HL-60 (cell line): ENCODE measurements at regions not wholly inside any gene's neighbourhood (a gene's known extent, or its start where the extent isn't known, plus 50 kb on each side); places are given as distances from the start of the nearest gene placed in this dataset.

ENCODE experiments used
- DNase-seq, 2 experiments: peaks; one replicate each; pipeline ENCODE4 v3.0.0-alpha.2; 2010 to 2020; ENCODE audit warnings: low read depth in 1 of 2, low spot score in 1 of 2
- H3K27ac ChIP-seq: fragments of 250-450 bp; sonication (Bioruptor Pico); replicated peaks from 2 replicates; pipeline ENCODE4 v1.5.1; 2020; ENCODE audit warnings: mild to moderate bottlenecking, moderate library complexity
- H3K27me3 ChIP-seq: fragments of 250-450 bp; sonication (Bioruptor Pico); 2 replicates; pipeline ENCODE4 v1.5.1; 2021; ENCODE audit warnings: mild to moderate bottlenecking, moderate library complexity; ENCODE audit not compliant: insufficient read depth, poor library complexity, severe bottlenecking
- H3K4me3 ChIP-seq: replicated peaks from 2 replicates; pipeline ENCODE4 v1.5.1; 2011; ENCODE audit warnings: mild to moderate bottlenecking, control low read depth, low read length; ENCODE audit not compliant: insufficient read depth
- CTCF ChIP-seq: IDR thresholded peaks from one replicate; pipeline ENCODE4 v1.5.1; 2011; ENCODE audit warnings: low read length, control low read depth, inconsistent platforms; ENCODE audit not compliant: insufficient read depth
- GABPA ChIP-seq: IDR thresholded peaks from 2 replicates; pipeline ENCODE4 v1.6.1; 2012; ENCODE audit warnings: low read depth
- POLR2AphosphoS5 ChIP-seq: IDR thresholded peaks from 2 replicates; pipeline ENCODE4 v1.6.1; 2012; ENCODE audit warnings: low read depth
- SPI1 ChIP-seq: IDR thresholded peaks from 2 replicates; pipeline ENCODE4 v1.6.1; 2012; ENCODE audit warnings: low read depth, mild to moderate bottlenecking, borderline replicate concordance
- TF ChIP-seq, protein P1 (sequence below): IDR thresholded peaks from 2 replicates; pipeline ENCODE4 v1.6.1; 2012; ENCODE audit warnings: low read depth; ENCODE audit not compliant: insufficient replicate concordance

DNA sequence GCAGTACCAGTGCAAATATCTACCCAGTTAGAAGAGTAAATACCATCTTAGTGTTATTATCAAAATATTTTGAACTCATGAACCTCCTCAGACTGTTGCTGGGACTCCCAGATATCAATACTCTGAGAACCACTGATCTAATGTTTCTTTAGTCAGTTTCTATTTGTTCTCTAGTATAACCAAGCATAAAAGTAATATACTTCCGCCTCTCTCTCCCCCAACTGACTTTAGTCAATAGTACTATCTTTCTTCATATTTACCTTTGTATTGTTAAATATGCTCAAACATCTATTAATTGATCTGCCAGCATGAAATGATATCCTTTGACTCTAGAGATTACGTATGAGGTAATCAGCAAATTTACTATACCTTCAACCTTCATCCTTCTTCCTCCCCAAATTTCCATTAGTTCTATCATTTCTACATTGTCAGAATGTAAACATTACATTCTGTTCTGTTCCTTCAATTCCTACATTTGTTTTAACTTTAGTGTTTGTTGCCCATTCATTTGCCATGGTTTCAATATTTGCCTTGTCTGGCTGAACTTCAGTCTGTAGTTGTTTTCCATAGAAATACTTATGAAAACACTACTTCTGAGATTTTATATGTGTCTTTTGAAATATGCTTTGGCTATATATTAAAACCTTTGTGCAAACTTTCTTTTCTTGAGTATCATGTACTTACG, 192.5 kb upstream of the PDE3A start:
- Histone ChIP-seq H3K4me3 (no peak overlapping the region), H3K27ac (no peak overlapping the region), H3K27me3 (no peaks in the 10 kb centered on the region)
- no peak for DNase-seq
- TF ChIP-seq GABPA, result no peak
- TF ChIP-seq POLR2AphosphoS5, result no peak
- TF ChIP-seq CTCF, result no peak

DNA sequence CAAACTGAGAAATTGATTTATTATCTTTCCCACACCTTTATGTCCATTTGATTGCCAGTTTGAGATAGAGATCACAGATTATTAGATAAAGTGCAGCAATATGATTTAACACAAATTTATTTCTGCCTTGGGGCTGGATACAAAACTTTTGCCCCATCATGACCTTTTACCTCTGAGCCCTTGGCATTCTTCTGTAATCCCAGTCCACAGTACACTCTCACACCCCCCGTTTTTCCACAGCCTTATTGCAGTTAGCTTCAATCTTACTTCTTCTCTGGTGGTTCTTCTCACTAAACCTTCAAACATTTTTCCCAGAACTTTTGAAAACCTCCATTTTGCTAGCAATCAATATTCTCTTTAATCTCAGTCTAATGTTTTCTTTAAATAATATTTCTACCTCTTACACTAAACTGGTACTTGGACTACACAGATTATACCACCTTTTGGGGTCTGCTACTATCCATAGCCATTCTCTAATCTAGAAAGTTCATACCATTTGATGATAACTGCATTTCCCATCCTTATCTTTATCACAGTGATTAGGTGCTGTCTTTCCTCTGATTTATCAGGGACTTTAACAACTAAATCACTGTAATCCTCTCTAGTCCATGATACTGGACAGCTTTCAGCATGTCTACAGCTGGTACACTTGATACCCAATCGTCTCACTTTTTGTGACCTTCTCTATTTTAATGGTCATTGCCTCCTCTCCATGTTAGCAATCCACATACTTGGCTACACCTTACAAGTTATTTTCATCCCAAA, 186.7 kb upstream of the PDE3A start:
- Histone ChIP-seq H3K4me3 (no peak overlapping the region), H3K27ac (no peak overlapping the region), H3K27me3 (no peaks in the 10 kb centered on the region)
- no peak for DNase-seq
- TF ChIP-seq SPI1 (no peak), POLR2AphosphoS5 (no peak), GABPA (no peak), CTCF (no peak)
- TF ChIP-seq, protein P1, sequence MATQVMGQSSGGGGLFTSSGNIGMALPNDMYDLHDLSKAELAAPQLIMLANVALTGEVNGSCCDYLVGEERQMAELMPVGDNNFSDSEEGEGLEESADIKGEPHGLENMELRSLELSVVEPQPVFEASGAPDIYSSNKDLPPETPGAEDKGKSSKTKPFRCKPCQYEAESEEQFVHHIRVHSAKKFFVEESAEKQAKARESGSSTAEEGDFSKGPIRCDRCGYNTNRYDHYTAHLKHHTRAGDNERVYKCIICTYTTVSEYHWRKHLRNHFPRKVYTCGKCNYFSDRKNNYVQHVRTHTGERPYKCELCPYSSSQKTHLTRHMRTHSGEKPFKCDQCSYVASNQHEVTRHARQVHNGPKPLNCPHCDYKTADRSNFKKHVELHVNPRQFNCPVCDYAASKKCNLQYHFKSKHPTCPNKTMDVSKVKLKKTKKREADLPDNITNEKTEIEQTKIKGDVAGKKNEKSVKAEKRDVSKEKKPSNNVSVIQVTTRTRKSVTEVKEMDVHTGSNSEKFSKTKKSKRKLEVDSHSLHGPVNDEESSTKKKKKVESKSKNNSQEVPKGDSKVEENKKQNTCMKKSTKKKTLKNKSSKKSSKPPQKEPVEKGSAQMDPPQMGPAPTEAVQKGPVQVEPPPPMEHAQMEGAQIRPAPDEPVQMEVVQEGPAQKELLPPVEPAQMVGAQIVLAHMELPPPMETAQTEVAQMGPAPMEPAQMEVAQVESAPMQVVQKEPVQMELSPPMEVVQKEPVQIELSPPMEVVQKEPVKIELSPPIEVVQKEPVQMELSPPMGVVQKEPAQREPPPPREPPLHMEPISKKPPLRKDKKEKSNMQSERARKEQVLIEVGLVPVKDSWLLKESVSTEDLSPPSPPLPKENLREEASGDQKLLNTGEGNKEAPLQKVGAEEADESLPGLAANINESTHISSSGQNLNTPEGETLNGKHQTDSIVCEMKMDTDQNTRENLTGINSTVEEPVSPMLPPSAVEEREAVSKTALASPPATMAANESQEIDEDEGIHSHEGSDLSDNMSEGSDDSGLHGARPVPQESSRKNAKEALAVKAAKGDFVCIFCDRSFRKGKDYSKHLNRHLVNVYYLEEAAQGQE, result no peak

GRCh38 chr12:20183563-20183962, 184.8 kb upstream of the PDE3A start:
- Histone ChIP-seq H3K27ac (no peak overlapping the region), H3K27me3 (no peaks in the 10 kb centered on the region), H3K4me3 (no peak overlapping the region)
- TF ChIP-seq GABPA, result no peak
- no peak for TF ChIP-seq POLR2AphosphoS5
- TF ChIP-seq, protein P1, result no peak
- no peak for TF ChIP-seq SPI1
- no peak for TF ChIP-seq CTCF
- DNase-seq, result no peak
